Peyer's patch (tissue), 4 donors: ENCODE measurements at regions not wholly inside any gene's neighbourhood (a gene's known extent, or its start where the extent isn't known, plus 50 kb on each side); places are given as distances from the start of the nearest gene placed in this dataset.

ENCODE experiments used
- POLR2A ChIP-seq, 2 donors: fragments of 450-650 bp; IDR thresholded peaks; one replicate each; pipeline ENCODE4 v1.5.1; 2017; ENCODE audit warnings: antibody characterized with exemption in 2 of 2, mild to moderate bottlenecking in 2 of 2, moderate library complexity in 2 of 2
- TF ChIP-seq, protein P1 (sequence below), 6 experiments: fragments of 450-650 bp in 4 of 6; fragments of 200-600 bp in 2 of 6; sonication (generic) in 1 of 6; IDR thresholded peaks; one replicate each; pipeline ENCODE4 v1.5.1; 2017 to 2019; ENCODE audit warnings: antibody characterized with exemption in 6 of 6, mild to moderate bottlenecking in 3 of 6, moderate library complexity in 1 of 6

DNA sequence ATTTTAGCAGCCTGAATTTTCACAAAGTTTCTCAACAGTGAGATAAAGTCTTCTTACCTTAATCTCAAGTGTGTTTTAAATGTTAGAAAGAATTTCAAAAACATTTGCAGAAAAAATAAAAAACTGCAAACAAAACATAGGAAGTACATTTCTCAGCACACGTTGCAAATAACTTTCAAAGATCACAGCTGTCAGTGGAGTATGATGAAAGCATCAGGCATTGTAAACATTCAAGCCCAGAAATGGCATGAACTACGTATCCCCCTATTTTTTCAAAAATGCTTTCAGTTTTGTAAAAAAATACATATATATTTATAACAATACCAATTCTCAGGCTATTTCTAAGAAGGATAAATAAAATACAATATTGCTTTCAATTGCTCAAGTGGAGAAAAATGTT lies 320.6 kb upstream of the TFPI start:
- TF ChIP-seq, protein P1, sequence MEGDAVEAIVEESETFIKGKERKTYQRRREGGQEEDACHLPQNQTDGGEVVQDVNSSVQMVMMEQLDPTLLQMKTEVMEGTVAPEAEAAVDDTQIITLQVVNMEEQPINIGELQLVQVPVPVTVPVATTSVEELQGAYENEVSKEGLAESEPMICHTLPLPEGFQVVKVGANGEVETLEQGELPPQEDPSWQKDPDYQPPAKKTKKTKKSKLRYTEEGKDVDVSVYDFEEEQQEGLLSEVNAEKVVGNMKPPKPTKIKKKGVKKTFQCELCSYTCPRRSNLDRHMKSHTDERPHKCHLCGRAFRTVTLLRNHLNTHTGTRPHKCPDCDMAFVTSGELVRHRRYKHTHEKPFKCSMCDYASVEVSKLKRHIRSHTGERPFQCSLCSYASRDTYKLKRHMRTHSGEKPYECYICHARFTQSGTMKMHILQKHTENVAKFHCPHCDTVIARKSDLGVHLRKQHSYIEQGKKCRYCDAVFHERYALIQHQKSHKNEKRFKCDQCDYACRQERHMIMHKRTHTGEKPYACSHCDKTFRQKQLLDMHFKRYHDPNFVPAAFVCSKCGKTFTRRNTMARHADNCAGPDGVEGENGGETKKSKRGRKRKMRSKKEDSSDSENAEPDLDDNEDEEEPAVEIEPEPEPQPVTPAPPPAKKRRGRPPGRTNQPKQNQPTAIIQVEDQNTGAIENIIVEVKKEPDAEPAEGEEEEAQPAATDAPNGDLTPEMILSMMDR (IDR thresholded peaks at IDR 0.05) = no peak
- no peak for TF ChIP-seq POLR2A (IDR thresholded peaks at IDR 0.05)
